ENCODE measurements at regions not wholly inside any gene's neighbourhood (a gene's known extent, or its start where the extent isn't known, plus 50 kb on each side); places are given as distances from the start of the nearest gene placed in this dataset.

- no peak for TF ChIP-seq ZNF532 (CRISPR knock-in tag; IDR thresholded peaks at IDR 0.05; ENCODE audit: borderline replicate concordance)
- no peak for TF ChIP-seq ELF4 (CRISPR knock-in tag; IDR thresholded peaks at IDR 0.05; ENCODE audit: low read depth)
- TF ChIP-seq ZNF121 (CRISPR knock-in tag; IDR thresholded peaks at IDR 0.05), result no peak
- TF ChIP-seq FOXK1 (CRISPR knock-in tag; IDR thresholded peaks at IDR 0.05), result no peak
- no peak for TF ChIP-seq NFATC4 (CRISPR knock-in tag; IDR thresholded peaks at IDR 0.05)
- TF ChIP-seq TEAD1 (CRISPR knock-in tag; IDR thresholded peaks at IDR 0.05), result no peak
- TF ChIP-seq GRHL2 (CRISPR knock-in tag; IDR thresholded peaks at IDR 0.05; ENCODE audit: insufficient replicate concordance, severe bottlenecking), result no peak
- no peak for TF ChIP-seq TCF7 (CRISPR knock-in tag; IDR thresholded peaks at IDR 0.05; ENCODE audit: low read depth)
- TF ChIP-seq JUN (CRISPR knock-in tag; IDR thresholded peaks at IDR 0.05), result no peak
- TF ChIP-seq NR1H2 (CRISPR knock-in tag; IDR thresholded peaks at IDR 0.05), result no peak
- no peak for TF ChIP-seq CBFB (CRISPR knock-in tag; IDR thresholded peaks at IDR 0.05; ENCODE audit: low read depth)
- no peak for TF ChIP-seq RORB (CRISPR knock-in tag; IDR thresholded peaks at IDR 0.05)
- TF ChIP-seq ZNF219 (CRISPR knock-in tag; IDR thresholded peaks at IDR 0.05; ENCODE audit: borderline replicate concordance), result no peak
- TF ChIP-seq ZNF512 (CRISPR knock-in tag; IDR thresholded peaks at IDR 0.05; ENCODE audit: borderline replicate concordance), result no peak
Measured at GRCh38 chrX:148193759-148194158, 212.6 kb downstream of the FMR1NB start (continued).

GRCh38 chrX:148203531-148203930 is 222.4 kb downstream of the FMR1NB start:
- ATAC-seq (no peak), DNase-seq (ENCODE audit: low spot score) (no peak)
- Mint-ChIP-seq H3K27me3 (ENCODE audit: low read depth) (no peaks in the 10 kb centered on the region), H3K9me3 (peaks cover 8% of the 10 kb centered on the region; the same call in 1 of the 2 replicates), H3K4me1 (no peaks in the 10 kb centered on the region), H3K36me3 (no peaks in the 10 kb centered on the region), H3K27ac (no peak overlapping the region), H3K4me3 (no peak overlapping the region)
- TF ChIP-seq OVOL2 (CRISPR knock-in tag; IDR thresholded peaks at IDR 0.05; ENCODE audit: borderline replicate concordance), result no peak
- TF ChIP-seq E2F5 (CRISPR knock-in tag; IDR thresholded peaks at IDR 0.05), result no peak
- no peak for TF ChIP-seq MYBL2 (CRISPR knock-in tag; IDR thresholded peaks at IDR 0.05)
- no peak for TF ChIP-seq ZNF423 (CRISPR knock-in tag; IDR thresholded peaks at IDR 0.05)
- TF ChIP-seq JAZF1 (CRISPR knock-in tag; IDR thresholded peaks at IDR 0.05), result no peak
- TF ChIP-seq PRDM15 (CRISPR knock-in tag; IDR thresholded peaks at IDR 0.05), result no peak
- no peak for TF ChIP-seq GTF2I (CRISPR knock-in tag; conservative IDR thresholded peaks at IDR 0.05)
- no peak for TF ChIP-seq SMAD3 (CRISPR knock-in tag; IDR thresholded peaks at IDR 0.05; ENCODE audit: borderline replicate concordance)
- no peak for TF ChIP-seq ZNF512 (CRISPR knock-in tag; IDR thresholded peaks at IDR 0.05; ENCODE audit: borderline replicate concordance)
- TF ChIP-seq ZNF232 (CRISPR knock-in tag; IDR thresholded peaks at IDR 0.05), result no peak
- TF ChIP-seq USF1 (CRISPR knock-in tag; IDR thresholded peaks at IDR 0.05), result no peak
- POLR2A ChIA-PET, result no interaction called here
- CTCF ChIA-PET, result no interaction called here
